Mesenchymal stem cell (in vitro differentiated cells and primary cell): ENCODE measurements at regions not wholly inside any gene's neighbourhood (a gene's known extent, or its start where the extent isn't known, plus 50 kb on each side); places are given as distances from the start of the nearest gene placed in this dataset.
"Not testable (repeated sequence)": the region's sequence is repeated elsewhere in the genome, so short reads cannot be mapped to it uniquely, and the experiment has no call there.

Experiments used
- DNase-seq: peaks from one replicate; pipeline ENCODE4 v3.0.0-alpha.2; 2013
- H2AFZ ChIP-seq: one replicate; pipeline ENCODE4 v1.6.1; 2013; ENCODE audit warnings: low read depth, mild to moderate bottlenecking, control low read depth, inconsistent platforms, low read length, moderate library complexity
- H2AK5ac ChIP-seq: 2 replicates; pipeline ENCODE4 v1.6.1; 2013; ENCODE audit warnings: low read length, moderate library complexity, mild to moderate bottlenecking, inconsistent platforms; ENCODE audit not compliant: severe bottlenecking
- H2BK120ac ChIP-seq: one replicate; pipeline ENCODE4 v1.6.1; 2013; ENCODE audit warnings: low read depth, mild to moderate bottlenecking, inconsistent platforms, low read length, moderate library complexity
- H2BK12ac ChIP-seq, 2 experiments: one replicate each; pipeline ENCODE4 v1.6.1; 2013; ENCODE audit warnings: inconsistent platforms in 2 of 2, low read length in 2 of 2, mild to moderate bottlenecking in 2 of 2, moderate library complexity in 2 of 2, control low read depth in 1 of 2
- H2BK15ac ChIP-seq: one replicate; pipeline ENCODE4 v1.6.1; 2013; ENCODE audit warnings: mild to moderate bottlenecking, low read depth, inconsistent platforms; ENCODE audit not compliant: poor library complexity, severe bottlenecking
- H2BK5ac ChIP-seq: 2 replicates; pipeline ENCODE4 v1.6.1; 2013; ENCODE audit warnings: low read depth, mild to moderate bottlenecking, low read length, control low read depth, inconsistent platforms; ENCODE audit not compliant: poor library complexity, severe bottlenecking
- H3K14ac ChIP-seq, 2 experiments: one replicate each; pipeline ENCODE4 v1.6.1; 2013; ENCODE audit warnings: inconsistent platforms in 2 of 2, low read length in 2 of 2, control low read depth in 1 of 2, mild to moderate bottlenecking in 1 of 2, moderate library complexity in 1 of 2
- H3K18ac ChIP-seq, 2 experiments: one replicate each; pipeline ENCODE4 v1.6.1; 2013; ENCODE audit warnings: inconsistent platforms in 2 of 2, low read length in 2 of 2, control low read depth in 1 of 2, low read depth in 1 of 2, mild to moderate bottlenecking in 1 of 2
- H3K23ac ChIP-seq, 2 experiments: one replicate each; pipeline ENCODE4 v1.6.1; 2013; ENCODE audit warnings: inconsistent platforms in 2 of 2, low read length in 2 of 2, mild to moderate bottlenecking in 2 of 2, moderate library complexity in 2 of 2, control low read depth in 1 of 2
- H3K27ac ChIP-seq: 2 replicates; pipeline ENCODE4 v1.5.1; 2013; ENCODE audit warnings: mild to moderate bottlenecking, moderate library complexity, low read length, control low read depth, inconsistent platforms; ENCODE audit not compliant: poor library complexity, severe bottlenecking
- H3K27me3 ChIP-seq, 2 experiments: 2 replicates each; pipeline versions ENCODE4 v1.6.1 to v1.7.0; 2013; ENCODE audit warnings: low read length in 2 of 2, mild to moderate bottlenecking in 2 of 2, moderate library complexity in 2 of 2, control low read depth in 1 of 2, inconsistent platforms in 1 of 2; ENCODE audit not compliant: control insufficient read depth in 1 of 2, insufficient read depth in 1 of 2
- H3K36me3 ChIP-seq, 2 experiments: 2 replicates each; pipeline versions ENCODE4 v1.6.1 to v1.7.0; 2013; ENCODE audit warnings: low read length in 2 of 2, control low read depth in 1 of 2, inconsistent platforms in 1 of 2, low read depth in 1 of 2, mild to moderate bottlenecking in 1 of 2; ENCODE audit not compliant: insufficient read depth in 2 of 2, control insufficient read depth in 1 of 2
- H3K4ac ChIP-seq, 2 experiments: one replicate each; pipeline ENCODE4 v1.6.1; 2013; ENCODE audit warnings: inconsistent platforms in 2 of 2, low read length in 2 of 2, mild to moderate bottlenecking in 2 of 2, moderate library complexity in 2 of 2, control low read depth in 1 of 2, low read depth in 1 of 2
- H3K4me1 ChIP-seq: 2 replicates; pipeline ENCODE4 v1.6.1; 2013; ENCODE audit warnings: low read depth, low read length, control low read depth; ENCODE audit not compliant: control insufficient read depth, insufficient read depth
- H3K4me2 ChIP-seq: 2 replicates; pipeline ENCODE4 v1.6.1; 2013; ENCODE audit warnings: low read length, mild to moderate bottlenecking, inconsistent platforms; ENCODE audit not compliant: poor library complexity, severe bottlenecking
- H3K4me3 ChIP-seq, 2 experiments: 2 replicates each; pipeline versions ENCODE4 v1.5.1 to v1.7.0; 2013; ENCODE audit warnings: low read length in 2 of 2, mild to moderate bottlenecking in 2 of 2, control low read depth in 1 of 2, low read depth in 1 of 2; ENCODE audit not compliant: insufficient read depth in 1 of 2
- H3K79me1 ChIP-seq: replicated peaks from 2 replicates; pipeline ENCODE4 v1.6.1; 2013; ENCODE audit warnings: mild to moderate bottlenecking, control low read depth, low read length, inconsistent platforms; ENCODE audit not compliant: poor library complexity, severe bottlenecking
- H3K9ac ChIP-seq: 2 replicates; pipeline ENCODE4 v1.7.0; 2013; ENCODE audit warnings: mild to moderate bottlenecking, low read length, moderate library complexity
- H3K9me3 ChIP-seq: 2 replicates; pipeline ENCODE4 v1.7.0; 2013; ENCODE audit warnings: mild to moderate bottlenecking, low read length; ENCODE audit not compliant: control insufficient read depth
- H4K8ac ChIP-seq: one replicate; pipeline ENCODE4 v1.6.1; 2013; ENCODE audit warnings: inconsistent platforms, mild to moderate bottlenecking, low read length, moderate library complexity
- H4K91ac ChIP-seq: one replicate; pipeline ENCODE4 v1.6.1; 2013; ENCODE audit warnings: mild to moderate bottlenecking, low read length, inconsistent platforms
- WGBS: methylation state at CpG from one replicate; pipeline ENCODE4 v1.1.7; 2013; ENCODE audit warnings: mixed read lengths; 5-methylcytosine and 5-hydroxymethylcytosine counted together

DNA sequence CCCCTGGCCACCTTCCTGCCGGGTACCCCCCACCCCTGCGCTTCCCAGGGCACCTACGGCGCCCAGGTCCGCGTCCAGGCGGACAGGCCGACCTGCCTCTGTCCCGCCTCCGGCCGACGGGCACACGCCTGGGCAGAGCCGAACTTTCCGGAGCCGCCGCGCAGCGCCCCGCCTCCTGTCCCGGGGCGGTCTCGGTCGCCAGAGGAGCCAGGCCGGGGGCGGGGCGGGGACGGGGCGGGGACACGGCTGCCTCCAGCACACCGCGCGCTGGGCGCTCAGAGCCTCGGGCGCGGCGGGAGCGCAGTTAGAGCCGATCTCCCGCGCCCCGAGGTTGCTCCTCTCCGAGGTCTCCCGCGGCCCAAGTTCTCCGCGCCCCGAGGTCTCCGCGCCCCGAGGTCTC lies 5499.1 kb upstream of the TPTE start:
- H2BK12ac ChIP-seq, H3K18ac ChIP-seq, H3K27ac ChIP-seq, H3K27me3 ChIP-seq, H2BK120ac ChIP-seq, H3K36me3 ChIP-seq, H3K4me3 ChIP-seq, H3K9ac ChIP-seq, H3K4me2 ChIP-seq, H2AK5ac ChIP-seq, H2AFZ ChIP-seq, H4K8ac ChIP-seq, H4K91ac ChIP-seq, H2BK15ac ChIP-seq, H3K14ac ChIP-seq, H3K79me1 ChIP-seq, H2BK5ac ChIP-seq, H3K9me3 ChIP-seq, H3K4ac ChIP-seq, DNase-seq, H3K23ac ChIP-seq, H3K4me1 ChIP-seq: not testable (repeated sequence)
- no CpG with 5 or more reads among the region's 52 CpGs for whole genome bisulfite sequencing

- not testable (repeated sequence) for H2BK15ac ChIP-seq, H3K14ac ChIP-seq, H4K91ac ChIP-seq, H3K23ac ChIP-seq, H2AK5ac ChIP-seq, H3K9me3 ChIP-seq, H2BK12ac ChIP-seq, H3K79me1 ChIP-seq, H3K4me1 ChIP-seq, H2BK120ac ChIP-seq, H3K4ac ChIP-seq, H3K36me3 ChIP-seq, H3K27ac ChIP-seq, H3K4me3 ChIP-seq, H3K9ac ChIP-seq, H3K18ac ChIP-seq, H2BK5ac ChIP-seq, H3K27me3 ChIP-seq, DNase-seq, H2AFZ ChIP-seq, H4K8ac ChIP-seq, H3K4me2 ChIP-seq
- no CpG with 5 or more reads among the region's 45 CpGs for WGBS
Measured at GRCh38 chr21:5022748-5023147, 5498.6 kb upstream of the TPTE start.

- H4K8ac ChIP-seq, H3K14ac ChIP-seq, H3K36me3 ChIP-seq, H3K4me3 ChIP-seq, H3K27me3 ChIP-seq, H2BK15ac ChIP-seq, H3K9me3 ChIP-seq, H3K9ac ChIP-seq, H3K27ac ChIP-seq, H4K91ac ChIP-seq, H2BK120ac ChIP-seq, H3K4ac ChIP-seq, H3K18ac ChIP-seq, H2AK5ac ChIP-seq, H2BK5ac ChIP-seq, DNase-seq, H3K4me1 ChIP-seq, H3K79me1 ChIP-seq, H3K4me2 ChIP-seq, H2BK12ac ChIP-seq, H2AFZ ChIP-seq, H3K23ac ChIP-seq: not testable (repeated sequence)
- no CpG with 5 or more reads among the region's 14 CpGs for WGBS
Measured at GRCh38 chr21:5035147-5035546, 5486.2 kb upstream of the TPTE start.

GRCh38 chr21:5035587-5035986 lies 5485.8 kb upstream of the TPTE start:
- not testable (repeated sequence) for H2BK5ac ChIP-seq, H4K8ac ChIP-seq, H3K27me3 ChIP-seq, H2BK15ac ChIP-seq, H3K9me3 ChIP-seq, H3K4me1 ChIP-seq, H2AK5ac ChIP-seq, H3K18ac ChIP-seq, H3K27ac ChIP-seq, H3K36me3 ChIP-seq, H2AFZ ChIP-seq, H2BK12ac ChIP-seq, H3K4me3 ChIP-seq, H3K79me1 ChIP-seq, H3K4ac ChIP-seq, H3K23ac ChIP-seq, H3K14ac ChIP-seq, H4K91ac ChIP-seq, H3K4me2 ChIP-seq, DNase-seq, H3K9ac ChIP-seq, H2BK120ac ChIP-seq
- WGBS: no CpG with 5 or more reads among the region's 9 CpGs
